Endothelial cell of umbilical vein (primary cell): ENCODE measurements at regions not wholly inside any gene's neighbourhood (a gene's known extent, or its start where the extent isn't known, plus 50 kb on each side); places are given as distances from the start of the nearest gene placed in this dataset.

Experiments
- BruUV-seq: library from RNA; stranded (reverse); fragments of 400-500 nt; replicated peaks from 2 replicates; lab custom pipeline; 2021; lab: Mats Ljungman, UMichigan
- CTCF ChIA-PET: fragments of 300-600, 350-600 bp; sonication (Branson Sonifier 250); formaldehyde crosslinking; loops from one replicate; lab custom pipeline; 2021; ENCODE audit warnings: antibody characterized with exemption, inconsistent platforms; lab: Charles Lee
- POLR2A ChIA-PET: fragments of 300-600, 350-600 bp; sonication (Branson Sonifier 250); formaldehyde crosslinking; loops from one replicate; lab custom pipeline; 2021; ENCODE audit warnings: antibody characterized with exemption, inconsistent platforms; lab: Charles Lee
- DNase-seq: peaks from one replicate; pipeline ENCODE4 v3.0.0-alpha.2; 2011; ENCODE audit warnings: low read depth, low spot score
- FAIRE-seq: peaks from 2 replicates; lab custom pipeline; 2011; peaks lifted over from hg19 to GRCh38; lab: Jason Lieb, UNC
- H2AFZ ChIP-seq: 2 replicates; pipeline ENCODE4 v1.6.0; 2012; ENCODE audit warnings: low read depth, low read length, control low read depth, inconsistent platforms
- H3K27ac ChIP-seq: 2 replicates; pipeline ENCODE4 v1.5.1; 2011; ENCODE audit warnings: low read depth, mild to moderate bottlenecking, control low read depth, low read length, moderate library complexity; ENCODE audit not compliant: insufficient read depth
- H3K27me3 ChIP-seq, 2 experiments: 2 replicates each; pipeline versions ENCODE4 v1.6.0 to v1.6.1; 2011; ENCODE audit warnings: low read length in 2 of 2, mixed read lengths in 1 of 2; ENCODE audit not compliant: control insufficient read depth in 2 of 2, insufficient read depth in 2 of 2
- H3K36me3 ChIP-seq, 2 experiments: 2 replicates in 1 of 2; 3 replicates in 1 of 2; pipeline ENCODE4 v1.5.1; 2011; ENCODE audit warnings: low read length in 2 of 2, mild to moderate bottlenecking in 1 of 2, moderate library complexity in 1 of 2; ENCODE audit not compliant: control insufficient read depth in 2 of 2, insufficient read depth in 2 of 2; ENCODE audit errors: extremely low read depth in 1 of 2
- H3K4me1 ChIP-seq: 3 replicates; pipeline ENCODE4 v1.5.1; 2011; ENCODE audit warnings: mild to moderate bottlenecking, low read length; ENCODE audit not compliant: control insufficient read depth, insufficient read depth; ENCODE audit errors: extremely low read depth
- H3K4me2 ChIP-seq: 2 replicates; pipeline ENCODE4 v1.6.1; 2011; ENCODE audit warnings: low read length, control low read depth, mixed read lengths; ENCODE audit not compliant: insufficient read depth
- H3K4me3 ChIP-seq, 3 experiments: fragments of 200-600 bp in 1 of 3; sonication (generic), shearing (Covaris generic) in 1 of 3; replicated peaks in 1 of 3; 2 replicates each; pipeline ENCODE4 v1.5.1; 2011 to 2016; ENCODE audit warnings: control low read depth in 3 of 3, low read length in 3 of 3, mild to moderate bottlenecking in 2 of 3, inconsistent platforms in 1 of 3, low read depth in 1 of 3, moderate library complexity in 1 of 3; ENCODE audit not compliant: insufficient read depth in 1 of 3
- H3K79me2 ChIP-seq: 2 replicates; pipeline ENCODE4 v1.6.0; 2012; ENCODE audit warnings: low read length, inconsistent platforms; ENCODE audit not compliant: control insufficient read depth, insufficient read depth
- H3K9ac ChIP-seq: replicated peaks from 2 replicates; pipeline ENCODE3; 2011; ENCODE audit warnings: low read length, control low read depth; ENCODE audit not compliant: insufficient read depth; ENCODE audit errors: extremely low read depth
- H3K9me1 ChIP-seq: replicated peaks from 3 replicates; pipeline ENCODE4 v1.6.0; 2011; ENCODE audit warnings: mild to moderate bottlenecking, low read length; ENCODE audit not compliant: control insufficient read depth, insufficient read depth; ENCODE audit errors: extremely low read depth
- H3K9me3 ChIP-seq: replicated peaks from 2 replicates; pipeline ENCODE4 v1.5.1; 2012; ENCODE audit warnings: low read length, inconsistent platforms; ENCODE audit not compliant: control insufficient read depth, insufficient read depth
- H4K20me1 ChIP-seq: replicated peaks from 2 replicates; pipeline ENCODE3; 2011; ENCODE audit warnings: mild to moderate bottlenecking, low read length; ENCODE audit not compliant: control insufficient read depth, insufficient read depth; ENCODE audit errors: extremely low read depth
- FOS ChIP-seq: IDR thresholded peaks from 2 replicates; pipeline ENCODE4 v1.6.1; 2011; ENCODE audit warnings: mild to moderate bottlenecking, low read length, moderate library complexity, borderline replicate concordance; ENCODE audit not compliant: insufficient read depth
- GATA2 ChIP-seq: IDR thresholded peaks from 2 replicates; pipeline ENCODE4 v1.7.0; 2011; ENCODE audit warnings: low read depth, mild to moderate bottlenecking, moderate library complexity, mixed read lengths, low read length; ENCODE audit not compliant: insufficient read length, insufficient read depth
- JUN ChIP-seq: IDR thresholded peaks from 2 replicates; pipeline ENCODE4 v1.6.1; 2011; ENCODE audit warnings: borderline replicate concordance, low read depth; ENCODE audit not compliant: insufficient read length, insufficient read depth
- MAX ChIP-seq: IDR thresholded peaks from 2 replicates; pipeline ENCODE4 v1.6.1; 2011; ENCODE audit not compliant: insufficient read depth, insufficient read length
- MYC ChIP-seq: IDR thresholded peaks from one replicate; pipeline ENCODE4 v1.6.1; 2011; ENCODE audit warnings: mild to moderate bottlenecking, low read depth, low read length
- POLR2A ChIP-seq: IDR thresholded peaks from 2 replicates; pipeline ENCODE4 v1.6.1; 2012; ENCODE audit warnings: low read depth, mild to moderate bottlenecking, control low read depth, low read length
- dilution Hi-C: fragments of 300-500 bp; cut with MboI; formaldehyde crosslinking; loops from one replicate; pipeline ENCODE4 v1.15.0; 2019; ENCODE audit warnings: low sequenced_read_pairs; ENCODE audit not compliant: extremely low pct_ligation_motif_present
- intact Hi-C: fragments of 100-400 bp; cut with micrococcal nuclease; formaldehyde crosslinking; loops from one replicate; pipeline ENCODE4 v1.10.0; 2022
- TF ChIP-seq, protein P1 (sequence below), 2 donors: IDR thresholded peaks; 1 replicate in 1 of 2; 2 replicates in 1 of 2; pipeline ENCODE4 v1.5.1; 2011; ENCODE audit warnings: low read length in 2 of 2, mild to moderate bottlenecking in 2 of 2, moderate library complexity in 2 of 2, control low read depth in 1 of 2, inconsistent platforms in 1 of 2, low read depth in 1 of 2; ENCODE audit not compliant: insufficient read depth in 1 of 2; ENCODE audit errors: extremely low read depth in 1 of 2

DNA sequence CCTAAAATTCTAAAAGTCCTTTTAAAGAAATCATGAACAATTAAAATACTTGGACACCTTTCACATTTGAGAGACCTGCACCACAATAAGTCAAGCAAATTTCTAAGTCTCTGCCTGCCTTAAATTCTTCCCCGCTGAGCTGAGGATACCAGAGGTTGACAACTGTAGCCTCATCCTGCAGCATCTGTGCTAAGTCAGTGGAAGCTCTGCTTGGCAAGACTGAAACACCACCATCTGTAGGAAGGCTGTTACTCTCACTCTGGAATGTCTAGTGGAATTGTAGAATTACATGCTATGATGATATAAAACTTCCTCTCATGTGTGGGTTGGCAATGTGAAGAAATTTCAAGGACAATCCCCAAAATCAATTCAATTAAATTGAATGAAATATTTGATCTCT lies 1756.5 kb downstream of the NCAM2 start:
- FAIRE-seq (no peak), DNase-seq (no peak)
- dilution Hi-C loops, result no loop called here
- Histone ChIP-seq H3K36me3 (no peaks in the 10 kb centered on the region), H3K9ac (no peak overlapping the region), H3K9me1 (no peaks in the 10 kb centered on the region), H2AFZ (no peak overlapping the region), H4K20me1 (no peaks in the 10 kb centered on the region), H3K27ac (no peak overlapping the region), H3K9me3 (no peaks in the 10 kb centered on the region), H3K27me3 (no peaks in the 10 kb centered on the region), H3K79me2 (no peaks in the 10 kb centered on the region), H3K4me1 (no peaks in the 10 kb centered on the region), H3K4me3 (no peak overlapping the region), H3K4me2 (no peak overlapping the region)
- POLR2A ChIA-PET, result no interaction called here
- intact Hi-C loops, result no loop called here
- TF ChIP-seq MYC (no peak), GATA2 (no peak), FOS (no peak), POLR2A (no peak), MAX (no peak), JUN (no peak)
- TF ChIP-seq, protein P1, sequence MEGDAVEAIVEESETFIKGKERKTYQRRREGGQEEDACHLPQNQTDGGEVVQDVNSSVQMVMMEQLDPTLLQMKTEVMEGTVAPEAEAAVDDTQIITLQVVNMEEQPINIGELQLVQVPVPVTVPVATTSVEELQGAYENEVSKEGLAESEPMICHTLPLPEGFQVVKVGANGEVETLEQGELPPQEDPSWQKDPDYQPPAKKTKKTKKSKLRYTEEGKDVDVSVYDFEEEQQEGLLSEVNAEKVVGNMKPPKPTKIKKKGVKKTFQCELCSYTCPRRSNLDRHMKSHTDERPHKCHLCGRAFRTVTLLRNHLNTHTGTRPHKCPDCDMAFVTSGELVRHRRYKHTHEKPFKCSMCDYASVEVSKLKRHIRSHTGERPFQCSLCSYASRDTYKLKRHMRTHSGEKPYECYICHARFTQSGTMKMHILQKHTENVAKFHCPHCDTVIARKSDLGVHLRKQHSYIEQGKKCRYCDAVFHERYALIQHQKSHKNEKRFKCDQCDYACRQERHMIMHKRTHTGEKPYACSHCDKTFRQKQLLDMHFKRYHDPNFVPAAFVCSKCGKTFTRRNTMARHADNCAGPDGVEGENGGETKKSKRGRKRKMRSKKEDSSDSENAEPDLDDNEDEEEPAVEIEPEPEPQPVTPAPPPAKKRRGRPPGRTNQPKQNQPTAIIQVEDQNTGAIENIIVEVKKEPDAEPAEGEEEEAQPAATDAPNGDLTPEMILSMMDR (IDR thresholded peaks at IDR 0.05; ENCODE audit: extremely low read depth in 1 of 2, insufficient read depth in 1 of 2, low read depth in 1 of 2, low read length in 2 of 2), result no peak
- CTCF ChIA-PET, result interaction anchor here (1.0 kb wide), 1 partner anchor 11 kb away, joined by 3 read pairs; no protein-coding TSS in a partner anchor
- no TSS peak for BruUV-seq
